Inflammatory macrophage treated with lipopolysaccharide for 1 hour (primary cell): ENCODE measurements at regions not wholly inside any gene's neighbourhood (a gene's known extent, or its start where the extent isn't known, plus 50 kb on each side); places are given as distances from the start of the nearest gene placed in this dataset.

Experiments used
- DNase-seq, 2 donors: peaks; one replicate each; pipeline ENCODE4 v3.0.0-alpha.2; 2020 to 2022

DNA sequence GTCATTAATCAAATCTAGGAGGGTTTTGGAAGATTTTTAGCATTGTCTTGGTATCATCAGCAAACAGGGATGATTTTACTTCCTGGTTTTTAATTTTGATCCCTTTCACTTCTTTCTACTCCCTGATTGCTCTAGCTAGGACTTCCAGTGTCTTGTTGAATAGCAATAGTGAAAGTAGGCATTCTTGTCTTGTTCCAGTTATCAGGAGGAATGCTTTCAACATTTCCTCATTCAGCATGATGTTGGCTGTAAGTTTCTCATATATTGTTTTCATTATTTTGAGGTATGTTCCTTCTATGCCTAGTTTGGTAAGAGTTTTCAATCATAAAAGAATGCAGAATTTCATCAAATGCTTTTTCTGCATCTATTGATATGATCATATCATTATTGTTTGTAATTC lies 244.2 kb upstream of the CLEC14A start:
- no peak for DNase-seq

DNA sequence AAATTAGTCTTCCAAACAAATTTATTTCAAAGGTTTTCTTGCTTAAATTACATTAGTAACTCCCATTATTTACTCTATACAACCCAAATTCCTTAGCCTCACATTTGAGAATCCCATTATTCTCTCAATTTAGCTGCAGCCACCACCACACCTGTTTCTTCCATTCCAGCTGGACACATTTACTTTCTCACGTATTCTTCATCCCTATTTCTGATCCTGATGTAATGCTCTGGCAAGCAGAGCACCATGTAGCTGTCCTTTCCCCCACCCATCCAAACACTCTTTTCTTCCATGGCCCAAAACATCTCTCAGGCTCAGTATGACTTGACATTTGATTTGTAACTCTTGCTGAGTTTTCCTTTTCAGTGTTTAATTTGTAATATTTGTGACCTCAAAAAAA lies 240.2 kb upstream of the CLEC14A start:
- no peak for DNase-seq

DNA sequence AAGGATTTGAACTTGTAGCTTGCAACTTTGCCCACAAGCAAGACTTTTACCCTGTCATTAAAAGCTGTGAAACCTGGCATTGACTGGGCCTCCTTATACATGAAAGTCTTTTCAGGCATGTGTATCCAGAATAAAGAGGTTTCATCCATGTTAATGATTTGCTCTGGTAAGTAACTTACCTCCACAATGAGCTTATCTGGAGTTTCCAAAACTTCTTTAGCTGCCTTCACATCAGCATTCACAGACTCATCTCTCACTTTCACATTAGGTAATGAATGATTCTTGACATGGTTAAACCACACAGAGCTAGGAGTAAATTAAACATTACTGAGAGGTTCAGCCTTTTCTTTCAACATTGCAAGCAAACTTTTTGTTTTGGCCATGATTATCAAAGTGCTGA lies 234.4 kb upstream of the CLEC14A start:
- DNase-seq, result no peak

DNA sequence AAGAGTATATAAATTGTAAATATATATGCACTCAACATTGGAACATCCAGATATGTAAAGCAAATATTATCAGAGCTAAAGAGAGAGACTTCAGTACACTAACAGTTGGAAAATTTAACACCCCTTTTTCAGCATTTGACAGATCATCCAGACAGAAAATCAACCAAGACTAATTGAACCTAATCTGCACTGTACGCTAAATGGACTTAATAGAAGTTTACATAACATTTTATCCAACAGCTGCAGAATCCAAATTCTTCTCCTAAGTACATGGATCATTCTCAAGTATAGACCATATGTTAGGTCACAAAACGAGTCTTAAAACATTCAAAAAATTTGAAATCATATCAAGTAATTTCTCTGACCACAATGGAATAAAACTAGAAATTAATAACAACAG lies 229.1 kb upstream of the CLEC14A start:
- no peak for DNase-seq

DNA sequence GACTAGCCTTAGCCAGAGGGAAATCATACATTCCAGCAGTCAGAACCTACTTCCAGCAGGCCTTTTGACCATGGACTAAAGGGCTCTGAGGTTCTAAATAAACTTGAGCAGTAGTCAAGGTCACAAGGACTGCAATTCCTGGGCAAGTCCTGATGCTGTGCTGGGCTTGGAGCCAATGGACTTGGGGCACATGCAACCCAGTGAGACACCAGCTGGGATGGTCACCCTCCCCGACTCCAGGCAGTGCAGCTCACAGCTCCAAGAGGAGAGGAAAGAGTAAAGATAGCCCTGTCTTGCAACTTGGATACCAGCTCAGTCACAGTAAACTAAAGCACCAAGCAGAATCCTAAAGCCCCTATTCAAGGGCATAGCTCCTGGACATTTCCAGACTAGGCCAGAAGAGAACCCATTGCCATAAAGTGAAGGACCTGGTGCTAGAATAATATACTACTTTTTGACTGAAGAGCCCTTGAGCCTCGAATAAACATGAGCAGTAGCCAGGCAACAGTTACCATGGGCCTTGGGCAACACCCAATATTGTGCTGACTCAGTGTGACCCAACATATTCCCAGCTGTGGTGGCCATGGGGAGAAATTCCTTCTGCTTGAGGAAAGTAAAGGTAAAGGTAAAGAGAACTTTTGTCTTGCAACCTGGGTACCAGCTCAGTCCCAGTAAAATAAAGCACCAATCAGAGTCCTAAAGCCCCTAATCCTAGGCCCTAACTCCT lies 226.2 kb upstream of the CLEC14A start:
- DNase-seq, result no peak

DNA sequence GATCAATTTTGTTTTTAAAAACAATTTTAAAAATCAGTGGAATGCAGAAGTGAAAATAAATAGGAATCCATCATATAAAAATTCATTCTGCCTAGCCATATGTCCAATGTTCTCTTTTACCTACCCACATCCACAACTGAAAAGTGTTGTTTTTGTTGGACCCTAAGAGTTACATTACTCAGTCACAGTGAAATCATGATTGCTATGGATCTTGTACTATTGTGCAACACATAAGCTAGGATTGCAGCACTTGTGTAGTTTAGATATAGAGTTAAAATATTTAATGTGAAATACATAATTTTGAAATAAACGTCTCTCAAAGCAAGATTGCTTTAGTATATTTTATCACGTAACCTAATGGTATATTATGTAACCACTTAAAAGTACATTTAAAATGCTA lies 213.3 kb upstream of the CLEC14A start:
- no peak for DNase-seq

DNA sequence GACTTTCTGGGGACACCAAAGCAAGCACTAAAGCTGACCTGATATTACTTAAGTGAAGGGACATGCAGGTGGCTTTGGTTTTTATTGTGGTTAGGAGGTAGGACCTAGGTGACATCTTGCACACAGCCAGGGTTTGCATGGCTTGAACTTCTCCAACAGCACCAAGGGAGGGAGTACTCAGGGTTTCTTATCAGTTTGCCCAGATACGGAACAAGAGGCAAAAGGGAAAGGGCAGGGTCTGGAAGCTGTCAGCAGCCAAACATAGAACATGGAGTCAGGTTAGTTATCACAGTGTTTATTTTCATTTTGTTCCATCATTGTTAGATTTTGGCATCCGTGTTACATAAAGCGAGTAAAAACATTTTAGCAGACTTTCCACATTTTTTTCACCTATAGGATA lies 186.3 kb upstream of the CLEC14A start:
- no peak for DNase-seq

DNA sequence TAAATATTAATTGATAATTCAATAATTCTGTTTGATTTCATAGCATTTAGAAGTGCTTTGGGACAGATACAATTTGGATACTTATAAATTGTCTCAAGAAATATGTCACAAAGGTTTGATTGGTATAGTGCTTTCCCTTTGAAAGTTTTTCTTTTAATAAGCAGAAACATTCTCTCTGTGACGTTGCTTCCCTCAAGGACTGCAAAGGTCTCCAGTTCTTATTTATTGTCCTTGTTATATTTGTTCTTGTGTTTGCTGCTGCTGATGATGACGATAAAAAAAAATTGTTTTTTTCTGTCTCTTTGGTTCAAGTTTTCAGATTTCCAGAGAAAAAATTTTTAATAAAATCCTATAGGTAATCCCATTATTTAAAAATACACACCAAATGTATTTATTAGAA lies 176.3 kb upstream of the CLEC14A start:
- no peak for DNase-seq

DNA sequence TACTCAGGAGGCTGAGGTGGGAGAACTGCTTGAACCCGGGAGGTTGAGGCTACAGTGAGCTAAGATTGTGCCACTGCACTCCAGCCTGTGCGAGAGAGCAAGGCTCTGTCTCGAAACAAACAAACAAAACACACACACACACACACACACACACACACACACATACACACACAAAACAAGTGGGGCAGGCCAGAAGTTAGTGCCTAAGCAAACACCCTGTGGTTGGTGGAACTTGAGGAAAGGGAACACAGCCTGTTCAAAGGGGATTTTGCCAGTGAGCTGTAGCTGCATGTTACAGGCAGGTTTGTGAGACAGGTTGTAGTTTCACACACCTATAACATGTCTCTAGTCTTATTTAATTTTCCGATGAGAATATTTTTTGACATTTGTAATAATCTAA lies 175.3 kb upstream of the CLEC14A start:
- no peak for DNase-seq

DNA sequence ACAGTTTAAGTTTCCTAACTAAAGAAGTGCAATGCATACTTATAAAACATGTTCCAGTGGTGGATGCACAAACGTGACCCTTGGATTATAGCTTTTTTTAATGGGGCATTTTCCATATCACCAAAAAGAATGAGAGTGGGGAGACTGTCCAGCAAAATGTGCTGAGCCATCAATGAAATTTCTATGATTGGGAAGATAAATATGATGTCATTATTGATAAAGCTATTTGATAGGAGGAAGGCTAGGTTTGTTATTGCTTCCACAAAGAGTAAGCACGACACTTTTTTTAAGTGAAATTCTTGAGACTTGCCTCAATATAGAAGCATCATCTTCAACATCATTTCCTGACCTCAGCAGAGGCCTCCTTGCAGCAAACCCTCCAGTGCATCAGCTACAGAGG lies 174.6 kb upstream of the CLEC14A start:
- DNase-seq, result no peak

DNA sequence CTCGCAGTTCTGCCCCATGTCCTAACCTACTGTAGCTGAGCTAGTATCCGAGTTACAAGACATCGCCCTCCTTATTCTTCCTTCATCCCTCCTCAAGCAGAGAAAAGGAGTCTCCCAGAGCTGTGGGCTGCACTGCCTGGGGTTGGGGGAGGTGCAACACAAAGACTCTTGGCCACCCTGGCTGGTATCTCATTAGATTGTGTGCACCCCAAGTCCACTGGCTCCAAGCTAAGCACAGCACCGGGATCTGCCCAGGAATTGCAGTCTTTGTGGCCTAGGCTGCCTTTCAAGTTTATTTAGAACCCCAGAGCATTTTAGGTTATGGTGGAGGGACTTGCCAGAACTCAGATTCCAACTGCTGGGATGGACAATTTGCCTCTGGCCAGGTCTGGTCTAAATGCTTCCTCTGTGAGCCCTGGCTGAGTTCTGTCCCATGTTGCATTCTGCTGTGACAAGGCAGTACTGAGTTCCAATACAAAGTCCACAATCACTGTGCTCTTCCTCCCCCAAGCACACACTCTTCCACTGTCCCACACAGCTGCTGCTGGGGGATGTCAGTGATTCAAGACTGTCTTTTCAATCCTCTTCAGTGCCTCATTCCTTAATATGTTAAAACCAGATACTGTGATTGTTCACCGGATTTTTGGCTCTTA lies 169.6 kb upstream of the CLEC14A start:
- DNase-seq, result no peak

DNA sequence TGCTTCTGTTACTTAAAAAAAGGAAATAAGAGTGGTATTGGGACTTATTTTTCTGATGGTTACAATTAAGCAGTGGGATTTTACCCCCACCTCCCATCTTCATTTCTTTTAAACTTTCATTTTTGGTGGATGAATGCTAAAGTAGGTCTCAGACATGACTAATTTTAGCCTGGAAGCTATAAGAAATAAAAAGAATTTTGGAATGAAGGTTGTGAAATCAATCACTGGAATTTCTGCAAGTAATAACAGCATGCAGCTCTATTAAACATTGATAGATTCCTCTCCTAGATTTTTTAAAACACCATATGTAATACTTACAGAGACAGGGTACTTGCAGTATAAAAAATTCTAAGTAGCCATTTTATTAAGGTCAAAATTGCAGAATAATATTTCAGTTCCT lies 164.2 kb upstream of the CLEC14A start:
- no peak for DNase-seq

DNA sequence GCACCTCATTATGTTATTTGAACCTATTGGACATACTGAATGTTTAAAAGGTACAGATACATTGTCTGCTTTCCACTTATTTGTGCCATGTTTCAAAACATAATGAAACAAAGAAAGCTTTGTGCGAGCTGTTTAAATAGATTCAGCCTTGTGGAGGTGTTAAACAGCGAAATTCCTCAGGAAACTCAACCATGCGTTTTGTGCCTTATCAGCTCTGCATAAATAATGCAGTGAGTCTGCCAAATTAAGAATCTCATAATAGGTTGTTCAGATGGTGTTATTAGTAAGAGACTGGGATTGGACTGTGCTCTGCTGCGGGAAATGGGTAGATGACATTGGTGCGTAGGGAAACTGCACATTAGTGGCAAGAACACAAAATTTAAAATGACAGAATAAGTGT lies 163.7 kb upstream of the CLEC14A start:
- no peak for DNase-seq

DNA sequence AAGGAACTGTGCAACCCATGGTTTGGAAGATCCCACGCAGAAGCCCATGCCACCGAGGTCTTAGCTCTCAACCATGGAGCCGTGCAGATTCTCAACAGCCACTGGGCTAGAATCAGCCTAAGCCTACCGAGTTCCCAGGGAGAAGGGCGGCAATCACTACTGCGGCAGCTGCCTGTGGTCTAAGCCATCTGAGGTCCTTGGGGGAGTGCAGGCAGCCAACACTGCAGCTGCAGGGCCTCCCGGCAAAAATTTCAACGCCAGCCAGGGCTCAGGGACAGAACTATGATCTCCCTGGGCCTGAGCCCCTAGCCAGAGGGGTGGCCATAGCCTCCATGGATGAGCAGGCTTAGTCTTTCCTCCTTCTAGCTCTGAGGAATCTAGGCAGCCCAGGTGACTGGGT lies 156.8 kb upstream of the CLEC14A start:
- no peak for DNase-seq

DNA sequence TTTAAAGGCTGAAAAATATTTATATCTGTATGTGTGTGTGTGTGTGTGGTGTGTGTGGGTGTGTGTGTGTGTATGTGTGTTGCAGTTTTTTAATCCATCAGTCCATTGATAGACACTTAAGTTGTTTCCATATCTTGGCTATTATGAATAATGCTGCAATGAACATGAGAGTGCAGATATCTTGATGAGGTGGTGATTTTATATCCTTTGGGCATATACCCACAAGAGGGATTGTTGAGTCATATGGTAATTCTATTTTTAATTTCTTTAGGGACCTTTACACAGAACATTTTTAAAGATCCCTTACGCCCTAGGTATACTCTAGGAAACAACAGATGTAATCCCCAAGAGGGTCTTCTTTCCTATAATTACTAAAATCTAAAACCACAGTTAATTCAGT lies 154.5 kb upstream of the CLEC14A start:
- no peak for DNase-seq

DNA sequence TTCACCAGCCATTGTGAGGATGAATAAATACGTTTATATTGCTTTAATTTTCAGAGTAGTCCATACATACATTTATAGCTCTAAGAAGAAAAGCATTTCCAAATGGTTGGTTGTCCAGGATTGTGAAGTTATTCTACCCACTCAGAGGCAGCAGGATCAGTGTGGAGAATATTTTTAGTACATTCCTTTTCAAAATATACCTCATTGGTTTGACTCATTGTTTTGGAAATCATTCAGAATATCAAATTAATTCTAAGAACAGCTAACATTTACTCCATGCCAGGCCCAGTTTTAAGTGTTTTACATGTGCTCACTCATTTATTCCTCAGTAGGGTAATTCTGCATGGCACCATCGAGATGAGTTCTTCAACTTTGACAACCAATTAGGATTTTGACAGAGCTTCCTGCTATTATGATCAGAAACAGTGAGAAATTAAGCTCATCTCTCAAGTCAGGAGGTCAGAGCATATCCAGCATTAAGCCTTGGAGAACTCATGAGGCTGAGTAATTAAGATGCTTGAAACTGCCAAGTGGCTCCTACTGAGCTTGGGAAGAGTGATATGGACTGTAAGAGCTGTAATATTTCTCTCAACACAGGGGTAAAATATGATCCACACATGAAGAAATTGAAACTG lies 153.3 kb upstream of the CLEC14A start:
- no peak for DNase-seq

DNA sequence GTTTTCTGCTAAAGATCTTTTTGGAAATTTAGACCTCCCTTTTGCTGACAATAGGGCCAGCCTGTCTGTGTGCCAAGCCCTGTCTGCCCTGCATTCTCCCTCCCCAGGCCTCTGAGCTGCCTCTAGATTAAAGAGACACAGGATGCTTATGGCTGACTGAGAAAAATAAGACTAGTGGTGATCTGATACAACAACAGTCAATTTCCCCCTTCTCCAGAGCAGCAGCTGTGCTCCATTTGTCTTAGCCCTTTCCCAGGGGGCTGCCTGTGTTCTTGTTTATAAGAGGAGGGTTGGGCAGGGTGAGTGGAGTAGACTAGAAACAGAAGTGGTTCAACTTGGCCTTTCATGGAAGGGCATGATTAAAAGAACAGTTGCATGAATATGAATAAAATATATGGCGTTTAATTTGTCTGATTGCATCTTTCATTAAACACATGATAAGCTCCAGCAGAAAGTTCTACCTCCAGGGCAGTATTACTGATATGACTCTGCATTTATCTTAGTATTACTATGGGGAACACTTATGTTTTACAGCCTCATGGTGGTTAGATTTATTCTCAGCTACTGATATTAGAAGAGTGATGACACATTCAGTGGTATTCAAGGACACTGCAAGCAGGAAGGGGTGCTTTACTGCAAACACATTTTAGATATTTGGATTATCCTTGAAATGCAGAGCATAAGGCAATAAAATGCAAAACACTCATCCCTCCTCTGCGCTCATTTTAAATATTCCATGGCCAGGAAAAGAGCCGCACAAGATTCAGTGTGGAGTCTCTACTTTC lies 150.2 kb upstream of the CLEC14A start:
- DNase-seq, result no peak

DNA sequence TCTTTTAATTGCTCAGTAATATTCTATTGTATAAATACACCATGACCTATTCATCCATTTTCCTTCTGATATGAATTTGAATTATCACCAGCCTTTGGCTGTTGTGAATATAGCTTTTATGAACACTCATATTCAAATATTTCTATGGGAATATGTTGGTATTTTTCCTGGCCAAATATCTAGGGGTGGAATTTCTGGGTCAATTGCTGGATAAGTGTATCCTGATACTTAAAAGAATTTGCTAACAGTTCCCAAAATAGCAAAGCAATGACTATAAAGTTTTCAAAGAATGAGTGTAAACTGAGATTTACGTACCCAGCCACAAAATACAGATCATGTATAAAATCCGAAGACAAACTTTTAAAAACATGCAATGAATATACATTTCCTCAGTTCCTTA lies 148.7 kb upstream of the CLEC14A start:
- no peak for DNase-seq

DNA sequence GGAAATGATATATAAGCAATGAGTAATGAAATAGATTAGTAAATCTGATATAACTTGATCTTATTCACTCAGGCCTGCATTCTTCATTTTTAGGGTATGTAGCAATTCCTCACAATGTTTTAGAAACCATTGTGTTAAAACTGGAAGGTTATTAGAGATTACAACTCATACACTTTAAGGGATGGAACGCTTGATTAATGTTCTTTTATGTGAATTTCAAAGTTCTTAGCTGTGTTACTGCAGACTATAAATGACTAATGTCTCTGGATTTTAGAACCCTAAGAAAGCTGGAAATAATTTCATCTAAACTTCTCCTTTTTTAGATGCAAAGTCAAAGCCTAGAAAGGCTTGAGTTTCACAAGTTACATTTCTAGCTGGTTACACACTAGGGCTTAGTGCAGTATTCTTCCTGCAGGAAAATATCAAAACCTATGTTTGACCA lies 148.2 kb upstream of the CLEC14A start:
- no peak for DNase-seq

DNA sequence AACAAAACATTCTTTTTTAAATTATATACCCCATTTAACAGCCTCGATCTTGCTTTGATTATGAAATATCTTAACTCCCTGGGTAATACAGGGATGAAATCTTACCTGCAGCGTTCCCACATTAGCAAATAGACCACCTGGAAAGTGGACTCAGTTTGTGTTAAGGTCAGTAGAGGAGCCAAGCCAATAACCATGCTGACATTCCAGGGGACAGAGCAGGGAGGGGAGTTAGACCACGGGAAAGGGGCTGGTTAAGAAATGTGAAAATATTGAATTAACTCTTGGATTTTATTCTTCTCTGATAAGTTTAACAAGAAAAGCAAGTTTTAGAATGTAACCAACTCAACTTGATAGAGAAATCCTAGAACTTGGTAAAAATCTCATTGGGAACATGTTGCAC lies 144.9 kb upstream of the CLEC14A start:
- DNase-seq, result no peak

DNA sequence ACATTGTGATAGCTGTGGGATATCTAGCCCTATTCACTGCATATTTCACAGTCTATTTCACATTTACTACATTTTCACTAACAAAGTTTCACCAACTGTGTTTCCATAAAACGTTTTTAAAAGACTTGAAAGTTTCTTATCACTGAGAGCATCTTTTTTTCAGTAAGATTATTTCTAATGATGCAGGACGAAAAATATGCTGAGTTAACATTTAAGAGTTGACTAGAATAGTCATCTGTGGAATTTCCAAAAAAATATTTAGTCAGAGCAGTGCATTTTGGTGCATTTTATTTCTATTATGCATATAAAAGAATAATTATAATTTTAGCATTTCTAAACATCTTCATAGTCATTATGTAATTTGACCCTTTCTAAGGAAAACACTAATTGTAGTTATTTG lies 143.8 kb upstream of the CLEC14A start:
- no peak for DNase-seq

DNA sequence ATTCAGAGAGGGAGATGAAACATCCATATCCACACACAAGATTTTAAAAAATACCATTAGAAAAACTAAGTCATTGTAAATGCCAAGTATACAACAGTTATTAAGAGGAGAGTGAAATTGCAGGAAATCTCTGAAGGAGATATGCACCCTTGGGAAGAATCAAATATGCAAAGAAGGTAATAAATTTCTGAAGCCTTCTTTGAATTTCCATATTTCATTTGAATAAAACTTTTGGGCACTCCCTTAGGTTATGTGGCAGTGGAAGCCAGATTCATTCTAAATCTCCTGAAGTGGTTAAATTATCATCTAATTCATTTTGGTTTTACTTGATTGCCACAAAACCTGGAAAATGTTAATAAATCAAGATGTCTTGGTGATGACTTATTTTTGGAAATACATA lies 138.9 kb upstream of the CLEC14A start:
- no peak for DNase-seq

DNA sequence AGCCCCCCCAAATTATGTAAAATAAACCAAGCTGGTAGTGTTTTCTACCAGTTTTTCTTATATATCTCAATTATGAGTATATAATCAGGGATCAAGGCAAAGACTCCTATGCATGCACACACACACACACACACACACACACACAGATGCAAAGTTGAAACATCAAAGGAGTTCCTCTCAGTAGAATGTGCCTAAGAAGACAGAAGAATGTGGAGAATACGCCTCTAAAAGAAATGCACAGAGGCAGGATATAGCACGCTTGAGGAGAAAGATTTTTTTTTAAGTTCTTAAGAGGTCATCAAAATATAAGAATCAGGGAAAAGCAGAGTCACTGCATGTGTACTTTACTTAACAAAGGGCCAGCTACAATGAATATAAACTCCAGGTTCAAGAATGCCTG lies 138.2 kb upstream of the CLEC14A start:
- DNase-seq, result no peak

DNA sequence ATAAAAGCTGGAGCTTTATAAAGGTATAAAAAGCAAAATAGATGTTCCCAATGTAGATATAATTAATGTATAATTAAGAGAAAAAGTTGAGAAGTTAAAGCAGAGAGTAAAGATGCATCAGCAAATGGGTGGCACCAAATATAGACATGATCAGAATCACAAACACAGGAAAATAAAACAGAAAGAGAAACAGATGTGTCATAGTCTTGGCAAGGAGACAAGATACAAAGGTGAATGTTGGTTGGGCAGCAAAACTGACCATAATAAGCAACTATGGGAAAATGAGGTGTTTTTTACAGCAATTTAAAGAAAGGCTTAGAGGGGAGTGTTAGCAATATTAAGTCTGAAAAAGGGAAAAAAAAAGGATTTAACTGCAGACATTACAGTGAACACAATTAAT lies 135.4 kb upstream of the CLEC14A start:
- no peak for DNase-seq
